Tibial artery (tissue), 4 donors: ENCODE measurements at regions not wholly inside any gene's neighbourhood (a gene's known extent, or its start where the extent isn't known, plus 50 kb on each side); places are given as distances from the start of the nearest gene placed in this dataset.
A peak's percentile ranks its signal among the peaks of the same experiment; 100 is the strongest.

Source experiments
- DNase-seq, 2 donors: peaks; one replicate each; pipeline ENCODE4 v3.0.0-alpha.2; 2019
- H3K27ac ChIP-seq, 2 donors: fragments of 200-600 bp; sonication (generic) in 1 of 2; 1 replicate in 1 of 2; 2 replicates in 1 of 2; pipeline ENCODE4 v1.5.1; 2018 to 2019; ENCODE audit warnings: mild to moderate bottlenecking in 1 of 2
- H3K27me3 ChIP-seq, 2 donors: fragments of 200-600 bp; sonication (generic) in 1 of 2; one replicate each; pipeline versions ENCODE4 v1.5.1 to v1.6.0; 2016 to 2019
- H3K36me3 ChIP-seq, 3 donors: fragments of 200-600 bp; sonication (generic) in 2 of 3; one replicate each; pipeline ENCODE4 v1.5.1; 2016 to 2019; ENCODE audit warnings: mild to moderate bottlenecking in 2 of 3
- H3K4me1 ChIP-seq, 4 donors: fragments of 200-600 bp; sonication (generic) in 2 of 4; 1 replicate in 3 of 4; 2 replicates in 1 of 4; pipeline ENCODE4 v1.5.1; 2016 to 2019
- H3K4me3 ChIP-seq, 2 donors: fragments of 200-600 bp; sonication (generic) in 1 of 2; 1 replicate in 1 of 2; 2 replicates in 1 of 2; pipeline ENCODE4 v1.5.1; 2018 to 2019; ENCODE audit warnings: mild to moderate bottlenecking in 2 of 2
- H3K9me3 ChIP-seq, 3 donors: fragments of 200-600 bp; sonication (generic) in 1 of 3; one replicate each; pipeline ENCODE4 v1.5.1; 2016 to 2019
- CTCF ChIP-seq, 2 experiments: fragments of 200-600 bp in 1 of 2; fragments of 450-650 bp in 1 of 2; IDR thresholded peaks; one replicate each; pipeline ENCODE4 v1.5.1; 2017 to 2019; ENCODE audit warnings: antibody characterized with exemption in 2 of 2, mild to moderate bottlenecking in 1 of 2, moderate library complexity in 1 of 2
- intact Hi-C: fragments of 100-400 bp; cut with DNase I; formaldehyde crosslinking; loops from one replicate; pipeline ENCODE4 v1.15.0; 2023; ENCODE audit warnings: low total_unique reads

GRCh38 chr3:194971009-194971408 is 285.3 kb downstream of the FAM43A start:
- Histone ChIP-seq H3K27me3 (no peaks in the 10 kb centered on the region), H3K9me3 (no peaks in the 10 kb centered on the region), H3K4me3 (no peak overlapping the region), H3K36me3 (no peaks in the 10 kb centered on the region), H3K4me1 (peaks cover 0 to 28% (median 12%) of the 10 kb centered on the region in 4 donors), H3K27ac (no peak overlapping the region)
- TF ChIP-seq CTCF (IDR thresholded peaks at IDR 0.05) = no peak
- no peak for DNase-seq
- intact Hi-C loops = no loop called here

GRCh38 chr3:194971965-194972364 is 286.3 kb downstream of the FAM43A start:
- no peak for TF ChIP-seq CTCF (IDR thresholded peaks at IDR 0.05)
- Histone ChIP-seq H3K4me3 (no peak overlapping the region), H3K36me3 (no peaks in the 10 kb centered on the region), H3K4me1 (peaks cover 0 to 38% (median 18%) of the 10 kb centered on the region in 4 donors), H3K9me3 (no peaks in the 10 kb centered on the region), H3K27me3 (no peaks in the 10 kb centered on the region), H3K27ac (no peak overlapping the region)
- DNase-seq = no peak
- intact Hi-C loops = no loop called here

GRCh38 chr3:194972641-194973040 is 287.0 kb downstream of the FAM43A start:
- DNase-seq = no peak
- Histone ChIP-seq H3K27me3 (no peaks in the 10 kb centered on the region), H3K4me3 (no peak overlapping the region), H3K27ac (no peak overlapping the region), H3K4me1 (peaks cover 0 to 42% (median 20%) of the 10 kb centered on the region in 4 donors), H3K36me3 (no peaks in the 10 kb centered on the region), H3K9me3 (no peaks in the 10 kb centered on the region)
- TF ChIP-seq CTCF (IDR thresholded peaks at IDR 0.05) = no peak
- intact Hi-C loops = no loop called here

- H3K9me3 ChIP-seq = no peaks in the 10 kb centered on the region
- H3K36me3 ChIP-seq = no peaks in the 10 kb centered on the region
- H3K4me1 ChIP-seq = peaks cover 0 to 42% (median 20%) of the 10 kb centered on the region in 4 donors
- H3K4me3 ChIP-seq = no peak overlapping the region
- DNase-seq = no peak
- intact Hi-C loops = no loop called here
- no peak for TF ChIP-seq CTCF (IDR thresholded peaks at IDR 0.05)
- H3K27me3 ChIP-seq = no peaks in the 10 kb centered on the region
- H3K27ac ChIP-seq = no peak overlapping the region
Observed at GRCh38 chr3:194973366-194974000, 287.8 kb downstream of the FAM43A start.

- H3K27ac ChIP-seq = peak overlapping the region; percentile 48 to 55
- H3K4me3 ChIP-seq = no peak overlapping the region
- no peaks in the 10 kb centered on the region for H3K9me3 ChIP-seq
Observed at GRCh38 chr3:194974468-194975135, 288.9 kb downstream of the FAM43A start.

More at GRCh38 chr3:194974468-194975135, 288.9 kb downstream of the FAM43A start:
- no peak for TF ChIP-seq CTCF (IDR thresholded peaks at IDR 0.05)
- Histone ChIP-seq H3K4me1 (peaks cover 0 to 42% (median 20%) of the 10 kb centered on the region in 4 donors), H3K27me3 (no peaks in the 10 kb centered on the region), H3K36me3 (no peaks in the 10 kb centered on the region)
- intact Hi-C loops = no loop called here
- DNase-seq = no peak
